GM12874 (cell line): ENCODE measurements at regions not wholly inside any gene's neighbourhood (a gene's known extent, or its start where the extent isn't known, plus 50 kb on each side); places are given as distances from the start of the nearest gene placed in this dataset.

ENCODE experiments used
- CTCF ChIP-seq: IDR thresholded peaks from 2 replicates; pipeline ENCODE4 v1.5.1; 2011; ENCODE audit warnings: low read depth, mild to moderate bottlenecking, control low read depth, low read length, moderate library complexity; ENCODE audit not compliant: insufficient read depth

GRCh38 chr2:235360446-235360845 lies 133.4 kb upstream of the AGAP1 start:
- no peak for TF ChIP-seq CTCF

- TF ChIP-seq CTCF: no peak
Observed at GRCh38 chr2:235365743-235366142, 128.1 kb upstream of the AGAP1 start.

DNA sequence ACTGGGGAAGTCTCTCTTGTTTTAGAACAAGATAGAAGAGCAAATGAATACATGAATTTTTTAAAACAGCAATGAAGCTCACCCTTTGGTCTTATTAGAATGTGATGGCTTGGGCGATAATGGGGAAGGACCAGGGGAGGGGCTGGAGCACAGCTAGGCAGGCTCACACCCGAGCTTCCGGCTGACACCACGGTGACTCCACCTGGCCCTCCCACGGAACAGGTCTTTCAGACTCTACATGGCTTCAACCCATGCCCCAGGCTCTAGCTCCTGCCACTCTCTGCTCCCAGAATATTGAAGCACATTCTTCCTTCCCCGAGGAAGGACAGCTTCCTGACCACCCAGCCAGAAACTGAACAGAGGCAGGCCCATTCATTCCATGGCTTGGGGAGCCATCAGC lies 127.5 kb upstream of the AGAP1 start:
- no peak for TF ChIP-seq CTCF

DNA sequence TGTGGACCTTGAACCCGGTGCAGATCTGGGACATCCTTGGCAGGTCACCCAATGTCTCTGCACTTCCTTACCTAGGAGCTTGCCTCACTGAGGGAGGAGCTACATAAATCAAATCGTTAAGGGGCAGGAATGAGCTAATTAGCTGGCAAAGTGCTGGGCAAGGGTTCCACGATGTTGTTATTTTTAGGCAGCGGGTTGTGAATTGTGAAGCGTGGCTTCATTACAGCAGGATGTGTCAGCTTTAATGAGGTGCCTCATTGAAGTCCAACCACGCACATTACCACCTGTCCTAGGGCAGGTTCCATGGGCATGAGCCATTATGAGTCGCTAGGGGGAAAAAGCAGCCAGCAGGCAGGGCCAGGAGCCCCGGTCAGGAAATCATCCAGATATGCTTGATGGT lies 127.0 kb upstream of the AGAP1 start:
- no peak for TF ChIP-seq CTCF

- no peak for TF ChIP-seq CTCF
Observed at GRCh38 chr2:235371018-235371417, 122.8 kb upstream of the AGAP1 start.

DNA sequence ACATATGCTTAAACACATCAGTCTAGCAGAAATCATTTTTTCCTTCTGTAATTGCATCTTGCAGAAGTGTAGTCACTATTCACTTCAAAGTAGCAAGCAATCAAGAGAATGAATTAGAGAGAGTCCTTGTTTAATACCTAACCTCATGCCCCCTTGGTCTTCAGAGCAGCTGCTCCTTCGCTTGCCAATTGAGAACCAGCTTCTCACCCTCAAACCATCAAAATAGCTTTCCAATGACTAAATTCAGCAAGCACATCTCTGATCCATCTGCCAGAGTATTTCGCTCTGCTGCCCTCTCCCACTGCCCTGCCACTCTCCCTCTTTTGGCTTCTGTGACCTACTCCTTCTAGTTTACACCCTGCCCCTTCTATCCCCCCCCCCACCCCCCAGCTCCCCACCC lies 120.7 kb upstream of the AGAP1 start:
- TF ChIP-seq CTCF: no peak

DNA sequence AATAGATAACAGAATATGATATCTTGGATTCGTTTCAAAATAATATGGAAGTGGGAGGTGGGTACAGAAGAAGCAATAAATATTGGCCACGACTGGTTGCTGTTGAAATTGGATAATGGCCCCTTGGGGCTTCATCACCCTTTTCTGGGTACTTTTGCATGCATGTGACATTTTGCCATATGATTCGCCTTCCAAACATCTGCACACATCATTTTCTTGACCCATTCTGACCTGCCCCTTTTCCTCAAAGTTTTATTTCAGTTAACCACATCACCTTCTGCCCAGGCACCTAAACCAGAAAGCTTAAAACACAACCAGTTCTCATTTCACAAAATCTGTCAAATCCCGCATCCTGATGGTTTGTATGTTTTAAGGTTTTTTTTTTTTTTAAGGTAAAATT lies 116.7 kb upstream of the AGAP1 start:
- no peak for TF ChIP-seq CTCF

- TF ChIP-seq CTCF: no peak
Observed at GRCh38 chr2:235378246-235378645, 115.6 kb upstream of the AGAP1 start.
